PC-3 (cell line): ENCODE measurements at regions not wholly inside any gene's neighbourhood (a gene's known extent, or its start where the extent isn't known, plus 50 kb on each side); places are given as distances from the start of the nearest gene placed in this dataset.

Experiments
- ATAC-seq: fragments of 200-7000 bp; cut with Tn5 transposase; 2 replicates; pipeline ENCODE4 v1.9.1; 2020; ENCODE audit warnings: mild to moderate bottlenecking, moderate library complexity
- BruUV-seq: library from RNA; stranded (reverse); fragments of 400-500 nt; replicated peaks from 2 replicates; lab custom pipeline; 2021; lab: Mats Ljungman, UMichigan
- CTCF ChIA-PET: fragments of 300-600 bp; sonication (Branson Sonifier 250); formaldehyde crosslinking; loops from one replicate; lab custom pipeline; 2022; ENCODE audit warnings: antibody characterized with exemption; lab: Charles Lee
- POLR2A ChIA-PET: fragments of 300-600 bp; sonication (Branson Sonifier 250); formaldehyde crosslinking; loops from one replicate; lab custom pipeline; 2022; ENCODE audit warnings: antibody characterized with exemption; ENCODE audit not compliant: unreplicated experiment; lab: Charles Lee
- DNase-seq: peaks from one replicate; pipeline ENCODE4 v3.0.0-alpha.2; 2015
- H2AFZ ChIP-seq: fragments of 300-600 bp; sonication (generic); 2 replicates; pipeline ENCODE4 v1.6.0; 2016; ENCODE audit warnings: antibody characterized with exemption, low read length
- H3F3A ChIP-seq: fragments of 300-600 bp; sonication (generic); one replicate; pipeline ENCODE4 v1.6.0; 2017; ENCODE audit warnings: antibody characterized with exemption, low read length, control low read depth, mild to moderate bottlenecking; ENCODE audit not compliant: unreplicated experiment
- H3K27ac ChIP-seq: fragments of 300-600 bp; sonication (generic); 2 replicates; pipeline ENCODE4 v1.5.1; 2016; ENCODE audit warnings: mild to moderate bottlenecking, low read length
- H3K27me3 ChIP-seq: fragments of 300-600 bp; sonication (generic); 2 replicates; pipeline ENCODE4 v1.6.1; 2016; ENCODE audit warnings: low read length, mixed read lengths
- H3K36me3 ChIP-seq: fragments of 300-600 bp; sonication (generic); 2 replicates; pipeline ENCODE4 v1.6.1; 2016; ENCODE audit warnings: low read depth, mixed run types, low read length, mixed read lengths
- H3K4me1 ChIP-seq: fragments of 300-600 bp; sonication (generic); 2 replicates; pipeline ENCODE4 v1.5.1; 2016; ENCODE audit warnings: low read length; ENCODE audit not compliant: insufficient read depth
- H3K4me2 ChIP-seq: fragments of 300-600 bp; sonication (generic); 2 replicates; pipeline ENCODE4 v1.6.0; 2016; ENCODE audit warnings: low read length
- H3K4me3 ChIP-seq: fragments of 300-600 bp; sonication (generic); 2 replicates; pipeline ENCODE4 v1.5.1; 2016; ENCODE audit warnings: mild to moderate bottlenecking, low read length, mixed read lengths
- H3K79me2 ChIP-seq: fragments of 300-600 bp; sonication (generic); 2 replicates; pipeline ENCODE4 v1.6.1; 2017; ENCODE audit warnings: low read length, mixed read lengths
- H3K9ac ChIP-seq: fragments of 300-600 bp; sonication (generic); 2 replicates; pipeline ENCODE4 v1.6.0; 2016; ENCODE audit warnings: mild to moderate bottlenecking, low read length
- H3K9me2 ChIP-seq: fragments of 300-600 bp; sonication (generic); replicated peaks from 2 replicates; pipeline ENCODE4 v1.6.1; 2016; ENCODE audit warnings: mixed run types, low read length, mixed read lengths
- H3K9me3 ChIP-seq: fragments of 300-600 bp; sonication (generic); 2 replicates; pipeline ENCODE4 v1.6.1; 2016; ENCODE audit warnings: low read length, mixed read lengths
- H4K20me1 ChIP-seq: fragments of 300-600 bp; sonication (generic); 2 replicates; pipeline ENCODE4 v1.6.1; 2016; ENCODE audit warnings: low read length, mixed read lengths
- EZH2 ChIP-seq: fragments of 300-600 bp; sonication (generic); IDR thresholded peaks from one replicate; pipeline ENCODE4 v1.6.1; 2017; ENCODE audit warnings: antibody characterized with exemption, mild to moderate bottlenecking, low read length; ENCODE audit not compliant: unreplicated experiment
- EZH2phosphoT487 ChIP-seq: fragments of 300-600 bp; sonication (generic); IDR thresholded peaks from 2 replicates; pipeline ENCODE4 v1.6.1; 2018; ENCODE audit warnings: mild to moderate bottlenecking, antibody characterized with exemption, low read length, borderline replicate concordance
- intact Hi-C: fragments of 100-400 bp; cut with micrococcal nuclease; formaldehyde crosslinking; loops from 2 replicates; pipeline ENCODE4 v1.9.0; 2023
- TF ChIP-seq, protein P1 (sequence below): fragments of 300-600 bp; sonication (generic); conservative IDR thresholded peaks from 2 replicates; pipeline ENCODE4 v1.5.1; 2017; ENCODE audit warnings: antibody characterized with exemption, low read depth, mild to moderate bottlenecking, low read length

DNA sequence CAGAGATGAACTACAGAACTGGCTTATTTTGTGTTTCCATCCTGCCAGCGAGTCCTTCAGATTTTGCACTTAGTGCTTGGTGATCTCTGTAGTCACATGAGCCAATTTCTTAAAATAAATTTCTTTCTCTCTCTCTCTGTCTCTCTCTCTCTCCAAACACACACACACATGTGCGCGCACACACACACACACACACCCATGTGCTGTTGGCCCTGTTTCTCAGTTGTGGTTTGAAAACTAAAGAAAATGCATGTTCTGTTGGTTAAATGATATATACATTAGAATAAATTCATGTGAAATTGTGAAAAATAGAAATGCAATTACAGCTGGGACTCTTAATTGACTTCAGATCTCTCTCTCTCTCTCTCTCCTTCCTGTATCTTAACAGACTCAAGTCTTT is 399.3 kb downstream of the FAT4 start:
- no peak for ATAC-seq
- H3K79me2 ChIP-seq = no peaks in the 10 kb centered on the region
- intact Hi-C loops = no loop called here
- H3K9me3 ChIP-seq = no peaks in the 10 kb centered on the region
- H3K4me1 ChIP-seq = no peaks in the 10 kb centered on the region
- CTCF ChIA-PET = no interaction called here
- no TSS peak for BruUV-seq
- no peaks in the 10 kb centered on the region for H4K20me1 ChIP-seq
- no peak overlapping the region for H2AFZ ChIP-seq
- no peaks in the 10 kb centered on the region for H3K27me3 ChIP-seq
- POLR2A ChIA-PET = no interaction called here
- no peaks in the 10 kb centered on the region for H3K9me2 ChIP-seq
- no peak for TF ChIP-seq EZH2phosphoT487
- TF ChIP-seq, protein P1, sequence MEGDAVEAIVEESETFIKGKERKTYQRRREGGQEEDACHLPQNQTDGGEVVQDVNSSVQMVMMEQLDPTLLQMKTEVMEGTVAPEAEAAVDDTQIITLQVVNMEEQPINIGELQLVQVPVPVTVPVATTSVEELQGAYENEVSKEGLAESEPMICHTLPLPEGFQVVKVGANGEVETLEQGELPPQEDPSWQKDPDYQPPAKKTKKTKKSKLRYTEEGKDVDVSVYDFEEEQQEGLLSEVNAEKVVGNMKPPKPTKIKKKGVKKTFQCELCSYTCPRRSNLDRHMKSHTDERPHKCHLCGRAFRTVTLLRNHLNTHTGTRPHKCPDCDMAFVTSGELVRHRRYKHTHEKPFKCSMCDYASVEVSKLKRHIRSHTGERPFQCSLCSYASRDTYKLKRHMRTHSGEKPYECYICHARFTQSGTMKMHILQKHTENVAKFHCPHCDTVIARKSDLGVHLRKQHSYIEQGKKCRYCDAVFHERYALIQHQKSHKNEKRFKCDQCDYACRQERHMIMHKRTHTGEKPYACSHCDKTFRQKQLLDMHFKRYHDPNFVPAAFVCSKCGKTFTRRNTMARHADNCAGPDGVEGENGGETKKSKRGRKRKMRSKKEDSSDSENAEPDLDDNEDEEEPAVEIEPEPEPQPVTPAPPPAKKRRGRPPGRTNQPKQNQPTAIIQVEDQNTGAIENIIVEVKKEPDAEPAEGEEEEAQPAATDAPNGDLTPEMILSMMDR = no peak
- no peak for TF ChIP-seq EZH2
- H3K36me3 ChIP-seq = no peaks in the 10 kb centered on the region
- H3K27ac ChIP-seq = no peak overlapping the region
- no peak overlapping the region for H3K9ac ChIP-seq
- no peak for DNase-seq
- H3F3A ChIP-seq = no peaks in the 10 kb centered on the region
- no peak overlapping the region for H3K4me2 ChIP-seq
- H3K4me3 ChIP-seq = no peak overlapping the region

DNA sequence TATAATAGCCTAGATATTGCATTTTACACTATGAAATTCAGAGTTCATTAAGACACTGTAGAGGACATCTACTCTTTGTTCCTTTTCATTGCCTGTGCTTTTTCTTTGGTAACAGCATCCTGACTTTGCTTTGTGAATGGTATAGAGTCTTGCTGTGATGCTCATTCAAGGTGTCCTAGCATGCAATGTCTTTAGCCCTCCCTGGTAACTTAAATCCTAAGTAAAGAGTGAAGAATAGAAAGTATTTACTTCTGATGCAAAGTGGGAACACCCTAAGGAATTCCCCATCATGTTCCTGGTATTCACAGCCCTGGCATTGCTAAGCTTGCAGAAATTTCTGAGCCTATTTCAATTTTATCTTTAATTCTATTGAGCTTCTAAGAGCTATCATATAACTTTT is 400.1 kb downstream of the FAT4 start:
- DNase-seq = no peak
- no peaks in the 10 kb centered on the region for H3K36me3 ChIP-seq
- no peak overlapping the region for H2AFZ ChIP-seq
- H3F3A ChIP-seq = no peaks in the 10 kb centered on the region
- H3K27me3 ChIP-seq = no peaks in the 10 kb centered on the region
- H3K9ac ChIP-seq = no peak overlapping the region
- no peak for ATAC-seq
- H3K9me3 ChIP-seq = no peaks in the 10 kb centered on the region
- H3K27ac ChIP-seq = no peak overlapping the region
- TF ChIP-seq EZH2 (no peak), EZH2phosphoT487 (no peak)
- TF ChIP-seq, protein P1 = no peak
- H3K9me2 ChIP-seq = no peaks in the 10 kb centered on the region
- no peak overlapping the region for H3K4me2 ChIP-seq
- no peaks in the 10 kb centered on the region for H3K79me2 ChIP-seq
- H4K20me1 ChIP-seq = no peaks in the 10 kb centered on the region
- H3K4me3 ChIP-seq = no peak overlapping the region
- ChIA-PET CTCF (no interaction called here), POLR2A (no interaction called here)
- no TSS peak for BruUV-seq
- H3K4me1 ChIP-seq = peaks cover 2% of the 10 kb centered on the region; the same call in 1 of the 2 replicates
- intact Hi-C loops = no loop called here

DNA sequence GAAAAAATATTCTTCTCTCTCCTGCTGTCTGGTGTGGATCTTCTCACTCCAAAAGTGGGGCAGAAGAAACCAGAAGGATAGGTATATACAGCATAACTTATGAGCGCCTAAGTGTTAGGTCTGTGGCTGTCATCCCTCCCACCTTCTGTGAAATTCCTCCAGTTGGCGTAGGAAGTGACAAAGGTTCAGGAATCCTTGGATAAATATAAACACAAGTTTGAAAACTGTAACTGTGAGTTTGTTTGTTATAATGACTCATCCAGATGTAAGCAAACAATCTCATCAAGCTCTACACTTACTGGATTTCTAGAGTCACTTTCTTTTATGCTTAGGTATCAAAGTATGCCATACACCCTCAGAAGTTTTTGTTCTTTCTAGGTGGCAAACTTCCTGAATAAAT is 405.2 kb downstream of the FAT4 start:
- Histone ChIP-seq H3K9ac (no peak overlapping the region), H3K27ac (no peak overlapping the region), H3F3A (no peaks in the 10 kb centered on the region), H3K9me2 (no peaks in the 10 kb centered on the region), H2AFZ (no peak overlapping the region), H3K4me1 (peaks cover 9% of the 10 kb centered on the region), H3K4me2 (peak overlapping the region; percentile 64), H3K9me3 (no peaks in the 10 kb centered on the region), H3K36me3 (no peaks in the 10 kb centered on the region), H3K27me3 (no peaks in the 10 kb centered on the region), H3K79me2 (no peaks in the 10 kb centered on the region), H3K4me3 (no peak overlapping the region), H4K20me1 (no peaks in the 10 kb centered on the region)
- intact Hi-C loops = loop anchor here (10.0 kb wide), 1 partner anchor 325 kb away; no protein-coding TSS in a partner anchor
- BruUV-seq = no TSS peak
- CTCF ChIA-PET = no interaction called here
- no peak for TF ChIP-seq EZH2
- no peak for TF ChIP-seq EZH2phosphoT487
- TF ChIP-seq, protein P1 = no peak
- peak; percentile 85 for DNase-seq
- peak; percentile 99 for ATAC-seq
- POLR2A ChIA-PET = no interaction called here
